GM18907 (cell line): ENCODE measurements at regions not wholly inside any gene's neighbourhood (a gene's known extent, or its start where the extent isn't known, plus 50 kb on each side); places are given as distances from the start of the nearest gene placed in this dataset.
"Not testable (repeated sequence)": the region's sequence is repeated elsewhere in the genome, so short reads cannot be mapped to it uniquely, and the experiment has no call there.

Experiments used
- ATAC-seq: cut with Tn5 transposase; IDR thresholded peaks from one replicate; pipeline ENCODE4 v1.9.1; 2021; ENCODE audit warnings: mild to moderate bottlenecking, moderate library complexity; ENCODE audit not compliant: unreplicated experiment

- no peak for ATAC-seq
Measured at GRCh38 chr21:35622612-35623011, 437.7 kb downstream of the SETD4 start.

DNA sequence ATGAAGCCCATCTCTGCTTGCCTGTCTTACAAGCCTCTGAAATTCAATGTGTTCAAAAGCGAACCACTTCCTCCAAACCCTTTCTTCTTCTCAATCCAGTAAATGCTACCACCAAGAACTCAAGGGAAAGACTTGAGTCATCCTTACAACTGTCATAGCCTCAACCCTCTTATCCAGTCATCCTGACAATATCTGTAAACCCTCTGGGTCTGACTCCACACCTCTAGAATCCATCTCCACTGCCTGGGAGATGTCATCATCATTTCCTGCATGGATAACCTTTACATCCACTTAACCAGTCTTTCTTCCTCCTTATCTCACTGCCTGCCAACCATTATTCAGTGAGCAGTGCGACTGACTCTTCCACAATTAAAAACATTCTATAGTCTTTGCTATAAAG, 441.1 kb downstream of the SETD4 start:
- ATAC-seq = no peak

GRCh38 chr21:35617491-35617890, 442.8 kb downstream of the SETD4 start:
- no peak for ATAC-seq

GRCh38 chr21:35616090-35616489, 444.2 kb downstream of the SETD4 start:
- ATAC-seq = no peak

- ATAC-seq = no peak
Measured at GRCh38 chr21:35615325-35615724, 445.0 kb downstream of the SETD4 start.

DNA sequence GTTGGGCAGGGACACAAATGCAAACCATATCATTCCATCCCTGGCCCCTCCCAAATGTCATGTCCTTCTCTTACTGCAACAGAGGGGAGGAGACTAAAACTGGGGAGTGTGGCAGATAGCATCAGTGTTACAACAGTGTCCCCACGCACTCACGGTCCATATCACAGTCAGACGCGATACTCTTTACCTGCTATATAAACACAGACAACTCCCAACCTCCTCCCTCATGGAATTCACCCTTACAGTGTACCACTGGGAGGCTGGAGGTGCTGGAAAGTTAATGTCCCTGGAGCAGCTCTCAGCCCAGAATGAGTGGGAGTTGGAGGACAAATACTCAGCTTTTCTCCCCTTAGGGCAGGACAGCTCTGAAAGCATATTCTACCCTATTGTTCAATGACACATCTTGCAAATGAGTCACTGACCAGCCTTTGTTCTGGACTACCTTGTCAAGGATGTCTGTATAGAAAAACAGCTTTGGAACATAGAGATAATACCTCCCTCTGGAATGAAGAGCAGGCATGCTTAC, 445.9 kb downstream of the SETD4 start:
- ATAC-seq = no peak

- no peak for ATAC-seq
Measured at GRCh38 chr21:35611708-35612132, 448.6 kb downstream of the SETD4 start.

GRCh38 chr21:35609263-35609662, 451.1 kb downstream of the SETD4 start:
- no peak for ATAC-seq

DNA sequence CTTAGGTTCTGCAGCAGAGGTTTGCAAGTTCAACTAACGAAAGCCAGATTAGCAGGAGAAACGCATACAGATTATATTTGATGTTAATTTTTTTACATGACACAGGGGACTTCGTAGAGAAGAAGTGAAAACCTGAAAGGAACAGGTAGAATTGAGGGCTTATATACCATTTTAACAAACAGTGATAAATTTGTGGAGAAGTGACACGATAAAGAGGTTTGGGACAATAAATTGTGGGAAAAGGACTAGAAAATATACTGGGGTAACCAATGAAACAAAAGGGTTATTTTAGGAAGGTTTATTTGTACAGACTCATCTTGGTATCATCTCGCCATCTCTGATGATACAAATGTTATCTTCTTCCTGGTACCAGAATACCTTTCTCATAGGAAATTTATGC, 452.9 kb downstream of the SETD4 start:
- no peak for ATAC-seq

DNA sequence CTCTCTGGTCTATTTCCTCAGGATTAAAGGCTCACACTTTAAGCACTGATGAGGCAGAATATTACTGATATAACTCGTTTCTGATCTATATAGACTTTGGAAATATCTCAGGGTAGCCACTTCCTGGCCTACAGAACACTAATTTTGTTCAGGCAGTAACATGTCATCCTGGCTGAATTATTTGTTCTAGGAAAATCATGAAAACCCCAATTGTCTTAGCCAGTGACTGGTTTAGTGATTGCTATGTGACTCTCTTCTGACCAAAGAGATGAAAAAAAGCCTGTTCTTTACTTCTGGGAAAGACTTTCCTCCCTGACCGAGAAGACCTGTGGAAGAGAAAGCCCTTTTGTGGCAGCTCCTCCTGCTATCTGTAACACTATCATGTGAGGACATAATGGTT, 453.7 kb downstream of the SETD4 start:
- no peak for ATAC-seq

- ATAC-seq = no peak
Measured at GRCh38 chr21:35606146-35606545, 454.2 kb downstream of the SETD4 start.

DNA sequence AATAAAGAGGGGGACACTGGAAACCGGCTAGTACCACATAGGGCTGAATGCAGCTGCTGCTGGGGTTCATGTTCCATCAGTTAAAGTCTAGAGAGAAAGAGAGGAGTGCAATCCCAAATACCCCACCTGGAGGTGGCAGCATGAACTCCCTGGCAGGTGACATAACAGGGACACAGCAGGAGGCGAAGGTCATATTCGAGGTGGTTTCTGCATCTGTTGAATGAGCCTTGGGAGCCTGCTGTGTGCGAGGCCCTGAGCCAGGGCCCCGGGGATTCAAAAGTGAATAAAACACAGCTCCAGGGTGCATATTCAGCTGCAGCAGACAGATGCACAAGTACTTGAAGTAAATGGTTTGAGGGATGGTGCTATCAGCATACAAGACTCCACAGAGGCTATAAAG, 456.8 kb downstream of the SETD4 start:
- ATAC-seq = no peak

- no peak for ATAC-seq
Measured at GRCh38 chr21:35602811-35603362, 457.4 kb downstream of the SETD4 start.

- ATAC-seq = no peak
Measured at GRCh38 chr21:35601211-35601610, 459.1 kb downstream of the SETD4 start.

GRCh38 chr21:35599164-35599563, 461.2 kb downstream of the SETD4 start:
- no peak for ATAC-seq

DNA sequence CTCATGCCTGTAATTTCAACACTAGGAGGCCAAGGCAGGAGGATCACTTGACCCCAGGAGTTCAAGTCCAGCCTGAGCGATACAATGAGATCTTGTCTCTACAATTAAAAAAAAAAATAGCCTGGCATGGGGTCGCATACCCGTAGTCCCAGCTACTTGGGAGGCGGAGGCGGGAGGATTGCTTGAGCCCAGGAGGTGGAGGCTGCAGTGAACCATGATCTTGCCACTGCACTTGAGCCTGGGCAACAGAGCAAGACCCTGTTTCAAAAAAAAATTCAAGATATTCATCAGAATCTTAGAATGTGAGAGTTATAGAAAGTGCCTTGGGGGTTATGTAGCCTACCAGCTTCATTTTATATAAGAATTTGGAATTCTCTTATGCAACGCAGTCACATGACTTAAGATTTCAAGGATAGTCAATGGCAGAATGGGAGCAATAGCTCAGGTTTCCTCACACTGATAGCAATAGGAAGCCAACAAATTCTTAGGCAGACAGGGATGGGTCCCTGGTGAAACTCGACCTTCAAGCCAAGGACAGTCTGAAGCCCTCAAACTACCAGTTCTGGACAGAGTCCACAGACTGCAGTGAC, 462.5 kb downstream of the SETD4 start:
- no peak for ATAC-seq

- ATAC-seq = no peak
Measured at GRCh38 chr21:35594905-35595304, 465.4 kb downstream of the SETD4 start.

- ATAC-seq = no peak
Measured at GRCh38 chr21:35593000-35593502, 467.3 kb downstream of the SETD4 start.

- ATAC-seq = not testable (repeated sequence)
Measured at GRCh38 chr21:35590284-35590683, 470.0 kb downstream of the SETD4 start.

GRCh38 chr21:35587841-35588380, 472.4 kb downstream of the SETD4 start:
- no peak for ATAC-seq

- ATAC-seq = no peak
Measured at GRCh38 chr21:35586305-35586704, 474.0 kb downstream of the SETD4 start.

DNA sequence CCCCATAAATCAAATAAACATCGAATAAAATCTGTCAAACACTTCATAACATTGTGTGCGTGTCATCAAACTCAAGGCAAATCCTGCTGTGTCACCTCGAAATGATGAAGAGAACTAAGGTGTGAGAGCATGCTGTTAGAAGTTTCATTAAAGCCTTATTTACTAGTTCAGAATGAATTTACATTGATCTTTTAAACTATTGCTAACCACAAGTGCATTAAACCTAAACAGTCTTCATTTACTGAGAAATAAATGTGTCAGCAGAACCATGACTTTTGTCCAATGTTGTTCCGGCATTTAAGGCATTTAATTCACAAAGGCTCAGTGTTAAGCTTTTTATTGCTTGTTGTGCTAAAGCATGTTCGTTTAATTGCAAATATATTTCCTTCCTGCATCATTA, 474.4 kb downstream of the SETD4 start:
- no peak for ATAC-seq
